Left cardiac atrium (tissue), 4 donors: ENCODE measurements at regions not wholly inside any gene's neighbourhood (a gene's known extent, or its start where the extent isn't known, plus 50 kb on each side); places are given as distances from the start of the nearest gene placed in this dataset.
A peak's percentile ranks its signal among the peaks of the same experiment; 100 is the strongest.

Source experiments
- ATAC-seq, 2 donors: fragments of 200-7000 bp; cut with Tn5 transposase; one replicate each; pipeline ENCODE4 v1.9.1; 2020; ENCODE audit warnings: mild to moderate bottlenecking in 2 of 2, moderate library complexity in 2 of 2
- DNase-seq: peaks from one replicate; pipeline ENCODE4 v3.0.0-alpha.2; 2020
- intact Hi-C, 2 donors: fragments of 100-400 bp; cut with DNase I; formaldehyde crosslinking; loops; one replicate each; pipeline versions ENCODE4 v1.14.1 to v1.15.1; 2022 to 2023
- donor health status: DM: no; HTN: yes; CAD: no.
- donor health status: DM: no; HTN: yes; CAD: no; lungs with severe emphysema.
- donor health status: DM: yes; HTN: yes; CAD: no.
- donor health status: Dilated cardiomyopathy.

DNA sequence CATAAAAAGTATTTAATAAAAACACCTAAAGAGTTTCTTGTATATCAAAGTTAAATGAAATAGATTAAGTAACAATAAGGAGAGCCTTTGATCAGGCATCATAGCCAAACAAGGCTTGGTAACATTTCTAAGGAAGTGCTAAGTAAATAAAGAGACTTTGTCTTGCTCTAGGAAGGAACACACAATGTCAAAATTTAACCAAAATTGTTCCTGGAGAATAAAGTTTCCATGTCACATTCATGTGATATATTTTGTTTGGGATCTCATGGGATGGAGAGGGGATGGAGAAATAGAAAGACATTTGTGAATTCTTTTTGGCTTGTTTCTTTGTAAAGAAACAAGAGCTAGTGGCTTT, 201.9 kb upstream of the DTNBP1 start:
- intact Hi-C loops: no loop called here
- DNase-seq (no peak), ATAC-seq (no peak)

- DNase-seq: no peak
- peak in 1 of 2 donors; percentile 38 for ATAC-seq
- intact Hi-C loops: no loop called here
These were observed 201.3 kb upstream of the DTNBP1 start for GRCh38 chr6:15864038-15864707.

- intact Hi-C loops: no loop called here
- ATAC-seq (no peak), DNase-seq (no peak)
These were observed 200.0 kb upstream of the DTNBP1 start for GRCh38 chr6:15862810-15863209.

GRCh38 chr6:15861486-15861885, 198.7 kb upstream of the DTNBP1 start:
- intact Hi-C loops: no loop called here
- DNase-seq (no peak), ATAC-seq (no peak)

GRCh38 chr6:15854826-15855710, 192.2 kb upstream of the DTNBP1 start:
- no peak for DNase-seq
- ATAC-seq: no peak
- intact Hi-C loops: no loop called here

DNA sequence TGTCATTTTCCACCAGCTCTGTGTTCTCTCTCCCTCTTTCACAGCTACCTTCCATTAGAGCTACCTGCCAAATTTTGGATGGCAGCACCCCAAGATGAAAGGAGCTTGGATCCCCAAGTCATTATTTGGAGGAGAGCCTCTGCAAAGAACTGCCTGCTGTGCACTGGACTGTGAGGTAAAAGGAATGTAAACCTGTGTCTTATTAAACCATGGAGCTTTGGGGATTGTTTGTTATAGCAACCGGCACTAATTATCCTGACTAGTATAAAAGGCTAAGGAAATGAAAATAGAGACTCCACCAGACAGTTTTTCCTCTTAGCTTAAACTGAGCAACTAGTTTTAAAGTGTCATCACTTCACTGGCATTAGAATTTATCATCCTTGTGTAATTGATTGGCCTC, 191.6 kb upstream of the DTNBP1 start:
- no peak for ATAC-seq
- intact Hi-C loops: no loop called here

DNA sequence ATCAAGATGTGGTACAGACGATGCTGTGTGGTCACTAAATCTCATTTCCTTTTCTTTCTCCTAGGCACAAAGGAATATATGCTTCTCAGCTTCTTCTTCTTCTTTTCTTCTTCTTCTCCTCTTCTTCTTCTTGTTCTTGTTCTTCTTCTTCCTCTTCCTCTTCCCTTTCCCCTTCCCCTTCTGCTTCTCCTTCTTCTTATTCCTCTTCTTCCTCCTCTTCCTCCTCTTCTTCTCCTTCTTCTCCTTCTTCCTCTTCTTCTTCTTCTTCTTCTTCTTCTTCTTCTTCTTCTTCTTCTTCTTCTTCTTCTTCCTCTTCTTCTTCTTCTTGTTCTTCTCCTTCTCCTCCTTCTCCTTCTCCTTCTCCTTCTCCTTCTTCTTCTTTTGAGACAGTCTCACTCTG, 190.4 kb upstream of the DTNBP1 start:
- DNase-seq (no peak), ATAC-seq (no peak)
- intact Hi-C loops: no loop called here

More for the DNA sequence above, 191.6 kb upstream of the DTNBP1 start:
- no peak for DNase-seq

- DNase-seq (no peak), ATAC-seq (no peak)
- intact Hi-C loops: no loop called here
These were observed 189.5 kb upstream of the DTNBP1 start for GRCh38 chr6:15852289-15852688.

GRCh38 chr6:15849395-15849794, 186.6 kb upstream of the DTNBP1 start:
- ATAC-seq: no peak
- intact Hi-C loops: no loop called here
- no peak for DNase-seq

DNA sequence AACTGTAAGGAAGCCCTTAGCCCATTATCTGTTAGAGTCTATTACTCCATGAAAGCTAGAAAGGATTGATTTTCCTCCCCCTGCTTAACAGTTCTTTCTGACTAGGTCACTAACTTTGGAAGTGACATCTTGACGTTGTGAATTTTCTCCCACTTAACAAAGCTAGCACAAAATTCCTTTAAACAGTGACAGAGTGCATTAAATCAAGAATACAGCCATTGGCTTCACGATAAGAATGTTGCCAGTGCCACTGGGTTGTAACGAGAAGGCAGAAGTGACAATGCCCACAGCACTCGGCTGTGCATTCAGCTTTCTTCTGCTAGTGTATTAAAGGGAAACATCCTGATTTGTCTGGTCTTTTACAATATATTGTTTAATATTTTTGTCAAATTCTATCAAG, 182.7 kb upstream of the DTNBP1 start:
- ATAC-seq: no peak
- intact Hi-C loops: no loop called here
- DNase-seq: no peak

DNA sequence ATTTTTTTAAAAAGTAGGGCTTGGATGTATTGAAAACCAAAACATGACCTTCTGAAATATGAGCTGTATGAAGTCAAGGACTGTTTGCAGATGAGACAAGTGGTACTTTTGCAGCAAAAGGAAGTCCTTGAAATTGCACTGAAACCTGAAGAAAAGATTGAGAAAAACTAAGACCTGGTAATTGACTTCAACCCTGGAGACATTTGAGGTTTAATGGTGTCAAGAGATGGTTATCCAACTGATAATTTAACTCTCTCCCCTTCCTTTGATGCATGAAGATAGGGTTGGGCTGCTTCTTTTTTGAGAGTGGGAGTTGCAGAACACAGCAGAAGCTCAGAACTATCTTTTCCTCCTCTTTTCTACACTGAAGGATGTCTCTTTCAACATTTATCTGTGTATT, 180.9 kb upstream of the DTNBP1 start:
- no peak for DNase-seq
- no peak for ATAC-seq
- intact Hi-C loops: no loop called here

DNA sequence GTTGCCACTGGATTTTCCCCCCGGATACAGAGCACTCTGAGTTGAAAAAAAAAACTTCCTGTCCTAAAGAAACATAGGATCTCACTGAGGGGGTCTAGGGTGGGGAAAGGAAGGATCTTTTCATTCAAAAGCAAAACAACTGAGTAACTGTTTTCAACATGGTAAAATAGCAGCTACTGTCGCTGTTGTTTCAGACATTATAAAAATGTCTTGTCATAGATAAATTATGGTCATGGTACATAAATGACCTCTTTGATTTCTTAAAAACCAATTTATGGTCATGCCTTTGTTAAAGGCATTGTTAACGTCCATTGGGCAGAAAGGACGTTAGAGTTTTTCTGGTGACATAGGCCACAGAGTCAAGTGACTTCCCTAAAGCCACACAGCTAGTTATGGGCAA, 180.4 kb upstream of the DTNBP1 start:
- DNase-seq: no peak
- no peak for ATAC-seq
- intact Hi-C loops: no loop called here

DNA sequence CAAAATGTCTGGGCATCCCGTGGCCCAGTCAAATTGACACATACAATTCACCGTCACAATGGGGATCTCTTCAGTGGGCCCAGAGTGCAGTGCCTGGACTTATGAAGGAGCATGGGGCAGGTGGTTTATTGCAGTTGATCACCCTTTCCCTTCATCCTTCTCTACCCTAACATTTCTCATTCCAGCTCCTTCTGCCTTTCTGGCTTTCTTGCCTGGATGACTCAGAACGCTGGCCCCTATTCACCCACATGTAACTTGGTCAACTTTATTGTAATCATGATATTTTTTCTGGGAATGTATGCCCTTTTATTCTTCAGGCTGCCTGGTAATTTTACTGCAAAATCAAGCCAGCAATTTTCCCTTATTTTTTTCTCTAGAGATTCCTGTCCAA, 179.9 kb upstream of the DTNBP1 start:
- intact Hi-C loops: no loop called here
- DNase-seq (peak; percentile 25), ATAC-seq (peak; percentile 54 to 78)

- peak; percentile 36 for DNase-seq
- intact Hi-C loops: no loop called here
- ATAC-seq: peak; percentile 81 to 84
These were observed 179.3 kb upstream of the DTNBP1 start for GRCh38 chr6:15841937-15842726.

DNA sequence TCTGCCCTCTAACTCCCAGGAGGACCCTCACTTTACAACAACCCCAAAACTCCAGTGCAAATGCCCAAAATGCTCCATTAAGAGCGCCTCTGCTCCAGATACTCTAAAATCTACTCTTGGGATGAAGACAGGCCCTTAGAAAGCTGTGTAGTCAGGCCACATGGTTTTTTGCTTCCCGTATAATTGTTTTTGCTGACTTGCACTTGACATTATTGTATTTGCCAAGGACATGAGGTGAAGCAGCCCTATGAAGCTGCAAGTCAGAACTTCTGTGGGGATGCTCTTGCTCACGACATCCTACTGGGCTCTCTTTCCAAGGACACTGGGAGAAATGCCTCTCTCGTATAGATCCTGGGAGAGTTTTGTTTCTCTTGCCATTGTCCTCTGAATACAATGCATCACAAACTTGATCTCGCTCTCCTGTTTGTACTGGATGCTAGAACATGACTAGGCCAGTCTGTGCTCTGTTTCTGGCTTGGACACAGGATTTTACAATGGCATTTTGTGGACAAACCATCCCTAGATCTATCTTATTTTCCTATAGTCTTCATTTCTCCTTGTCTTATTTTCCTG, 177.2 kb upstream of the DTNBP1 start:
- DNase-seq: no peak
- ATAC-seq: no peak
- intact Hi-C loops: no loop called here

- intact Hi-C loops: no loop called here
- no peak for DNase-seq
- no peak for ATAC-seq
These were observed 174.4 kb upstream of the DTNBP1 start for GRCh38 chr6:15837205-15837604.

- DNase-seq (no peak), ATAC-seq (no peak)
- intact Hi-C loops: no loop called here
These were observed 170.0 kb upstream of the DTNBP1 start for GRCh38 chr6:15832841-15833240.

DNA sequence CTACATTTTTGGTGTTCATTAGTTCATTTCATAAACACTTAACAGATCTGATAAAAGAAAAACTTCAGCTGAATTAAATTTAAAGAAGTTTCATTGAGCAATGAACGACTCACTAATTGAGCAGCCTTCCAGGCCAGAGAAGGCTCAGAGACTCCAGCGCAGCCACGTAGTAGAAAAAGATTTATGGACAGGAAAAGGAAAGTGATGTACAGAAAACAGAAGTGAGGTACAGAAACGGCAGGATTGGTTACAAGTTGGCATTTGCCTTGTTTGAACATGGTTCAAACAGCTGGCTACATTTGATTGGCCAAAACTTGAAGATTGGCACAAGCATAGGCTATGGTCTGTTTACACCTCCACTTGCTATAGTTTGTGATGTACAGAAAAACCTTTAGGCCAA, 166.3 kb upstream of the DTNBP1 start:
- no peak for DNase-seq
- no peak for ATAC-seq
- intact Hi-C loops: no loop called here

DNA sequence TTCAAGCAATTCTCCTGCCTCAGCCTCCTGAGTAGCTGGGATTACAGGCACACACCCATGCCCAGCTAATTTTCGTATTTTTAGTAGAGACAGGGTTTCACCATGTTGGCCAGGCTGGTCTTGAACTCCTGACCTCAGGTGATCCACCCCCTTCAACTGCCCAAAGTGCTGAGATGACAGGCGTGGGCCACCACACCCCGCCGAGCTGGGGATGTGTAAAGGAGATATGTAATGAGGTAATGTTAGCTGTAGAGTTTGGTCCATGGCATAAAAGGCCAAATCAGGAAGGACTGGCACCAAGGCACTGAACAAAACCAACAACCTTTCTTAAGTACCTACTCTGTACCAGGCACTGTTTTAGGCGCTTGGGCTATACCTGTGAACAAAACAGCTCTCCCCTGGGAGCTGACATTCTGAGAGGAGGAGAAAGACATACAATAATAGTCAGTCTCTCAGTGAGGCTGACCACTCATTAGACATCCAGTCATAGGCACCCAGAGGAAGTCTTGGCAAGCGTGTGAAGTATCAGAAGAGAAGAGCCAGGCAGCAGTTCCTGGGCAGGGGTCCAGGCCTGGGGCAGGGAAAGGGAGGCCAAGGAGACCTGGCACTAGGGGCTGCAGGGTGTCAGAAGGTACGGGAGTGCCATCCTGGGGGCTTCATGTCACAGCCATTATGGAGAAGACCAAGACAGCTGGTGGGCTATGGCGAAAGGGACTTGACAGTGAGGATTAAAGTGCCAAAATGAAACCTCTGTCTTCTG, 164.8 kb upstream of the DTNBP1 start:
- intact Hi-C loops: no loop called here
- ATAC-seq (peak; percentile 84 to 92), DNase-seq (peak; percentile 27)
